ENCODE measurements at regions not wholly inside any gene's neighbourhood (a gene's known extent, or its start where the extent isn't known, plus 50 kb on each side); places are given as distances from the start of the nearest gene placed in this dataset.

GRCh38 chrX:36543499-36543898 is 464.7 kb upstream of the FAM47C start:
- TF ChIP-seq FOXM1 (IDR thresholded peaks at IDR 0.05; ENCODE audit: borderline replicate concordance) (no peak), SP1 (IDR thresholded peaks at IDR 0.05) (no peak), BHLHE40 (IDR thresholded peaks at IDR 0.05; ENCODE audit: borderline replicate concordance) (no peak), SUZ12 (IDR thresholded peaks at IDR 0.05) (no peak), HDGF (IDR thresholded peaks at IDR 0.05; ENCODE audit: borderline replicate concordance) (no peak), FOXA1 (IDR thresholded peaks at IDR 0.05) (no peak), ZNF384 (IDR thresholded peaks at IDR 0.05) (no peak), ELF4 (IDR thresholded peaks at IDR 0.05) (no peak), PKNOX1 (IDR thresholded peaks at IDR 0.05) (no peak)
